MV-4-11 (cell line): ENCODE measurements at regions not wholly inside any gene's neighbourhood (a gene's known extent, or its start where the extent isn't known, plus 50 kb on each side); places are given as distances from the start of the nearest gene placed in this dataset.
A peak's percentile ranks its signal among the peaks of the same experiment; 100 is the strongest.

Experiments used
- DNase-seq: peaks from one replicate; lab custom pipeline; 2025; lab: John Stamatoyannopoulos, UW

- DNase-seq: peak; percentile 54
Observed at GRCh38 chr12:24138041-24138440, 188.6 kb upstream of the SOX5 start.

- DNase-seq: no peak
Observed at GRCh38 chr12:24135158-24135850, 185.8 kb upstream of the SOX5 start.

- no peak for DNase-seq
Observed at GRCh38 chr12:24134092-24134491, 184.6 kb upstream of the SOX5 start.

- DNase-seq: no peak
Observed at GRCh38 chr12:24133384-24133783, 183.9 kb upstream of the SOX5 start.

- no peak for DNase-seq
Observed at GRCh38 chr12:24127919-24128721, 178.7 kb upstream of the SOX5 start.

- DNase-seq: no peak
Observed at GRCh38 chr12:24125280-24125679, 175.8 kb upstream of the SOX5 start.

- no peak for DNase-seq
Observed at GRCh38 chr12:24121911-24122310, 172.4 kb upstream of the SOX5 start.

GRCh38 chr12:24118668-24119067, 169.2 kb upstream of the SOX5 start:
- DNase-seq: no peak

- DNase-seq: no peak
Observed at GRCh38 chr12:24116548-24116947, 167.1 kb upstream of the SOX5 start.

- DNase-seq: no peak
Observed at GRCh38 chr12:24113701-24114100, 164.2 kb upstream of the SOX5 start.

GRCh38 chr12:24111616-24112015, 162.1 kb upstream of the SOX5 start:
- no peak for DNase-seq

GRCh38 chr12:24111086-24111485, 161.6 kb upstream of the SOX5 start:
- DNase-seq: no peak

- DNase-seq: peak; percentile 3
Observed at GRCh38 chr12:24109381-24110039, 160.0 kb upstream of the SOX5 start.

- no peak for DNase-seq
Observed at GRCh38 chr12:24102676-24103075, 153.2 kb upstream of the SOX5 start.

GRCh38 chr12:24099576-24099975, 150.1 kb upstream of the SOX5 start:
- DNase-seq: no peak

- no peak for DNase-seq
Observed at GRCh38 chr12:24095245-24095644, 145.8 kb upstream of the SOX5 start.

- no peak for DNase-seq
Observed at GRCh38 chr12:24089510-24089890, 140.0 kb upstream of the SOX5 start.

- DNase-seq: no peak
Observed at GRCh38 chr12:24088751-24089509, 139.5 kb upstream of the SOX5 start.

- no peak for DNase-seq
Observed at GRCh38 chr12:24087294-24087693, 137.8 kb upstream of the SOX5 start.

GRCh38 chr12:24084800-24085199, 135.3 kb upstream of the SOX5 start:
- DNase-seq: no peak

- DNase-seq: no peak
Observed at GRCh38 chr12:24083838-24084237, 134.4 kb upstream of the SOX5 start.

GRCh38 chr12:24081606-24082005, 132.1 kb upstream of the SOX5 start:
- no peak for DNase-seq
